ENCODE measurements at regions not wholly inside any gene's neighbourhood (a gene's known extent, or its start where the extent isn't known, plus 50 kb on each side); places are given as distances from the start of the nearest gene placed in this dataset.

DNA sequence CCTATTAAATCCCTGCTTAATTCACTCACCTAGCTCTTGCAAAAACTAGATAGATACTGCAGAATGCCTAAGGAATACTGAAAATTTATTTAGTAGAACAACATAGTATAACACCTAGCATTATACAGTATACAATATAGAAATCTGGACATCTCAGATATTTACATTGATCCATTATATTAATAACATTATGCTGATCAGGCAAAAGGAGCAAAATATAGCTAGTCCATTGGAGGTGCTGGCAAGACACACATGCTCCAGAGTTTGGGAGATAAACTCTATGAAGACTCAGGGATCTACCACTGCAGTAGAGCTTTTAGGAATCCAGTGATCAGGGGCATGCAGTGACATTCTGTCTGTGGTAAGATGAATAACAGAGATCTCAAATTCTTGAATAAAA lies 357.6 kb downstream of the TBC1D4 start:
- DNase-seq: no peak

DNA sequence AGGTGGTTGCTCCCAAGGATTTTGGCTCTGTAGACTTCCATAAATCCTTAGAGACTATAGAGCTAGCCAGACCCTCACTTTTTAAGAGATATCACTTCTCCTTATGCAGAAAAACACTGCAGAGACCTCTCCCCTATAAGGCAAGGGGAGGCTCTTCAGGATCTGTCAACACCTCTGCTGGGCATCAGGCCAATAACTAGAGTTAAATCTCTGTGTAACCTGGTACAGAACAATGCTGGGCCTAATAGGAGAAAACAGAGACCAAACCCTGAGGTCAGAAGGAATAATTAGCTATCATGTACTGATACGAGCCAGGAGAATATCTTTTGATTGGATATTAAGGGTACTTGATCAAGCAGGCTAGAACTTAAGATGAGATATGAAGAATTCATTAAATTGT lies 358.5 kb downstream of the TBC1D4 start:
- no peak for DNase-seq

DNA sequence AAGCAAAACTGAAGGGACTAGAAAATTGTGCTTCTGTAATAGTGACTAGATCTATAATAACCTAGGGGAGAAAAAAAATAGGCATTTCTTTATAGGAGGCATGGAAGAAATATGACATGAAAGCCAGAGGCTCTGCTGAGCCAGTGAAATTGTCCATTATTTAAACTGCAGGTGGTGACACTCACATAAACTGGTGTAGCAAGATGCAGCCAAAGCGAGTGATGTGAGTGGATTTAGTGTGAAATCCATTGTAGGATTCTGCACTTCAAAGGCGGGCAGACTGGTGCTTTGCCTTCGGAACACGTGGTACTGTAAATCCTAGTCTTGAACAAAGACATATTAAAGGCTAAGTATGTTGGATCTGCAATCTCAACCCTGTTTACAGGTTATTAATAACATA lies 361.9 kb downstream of the TBC1D4 start:
- DNase-seq: no peak

DNA sequence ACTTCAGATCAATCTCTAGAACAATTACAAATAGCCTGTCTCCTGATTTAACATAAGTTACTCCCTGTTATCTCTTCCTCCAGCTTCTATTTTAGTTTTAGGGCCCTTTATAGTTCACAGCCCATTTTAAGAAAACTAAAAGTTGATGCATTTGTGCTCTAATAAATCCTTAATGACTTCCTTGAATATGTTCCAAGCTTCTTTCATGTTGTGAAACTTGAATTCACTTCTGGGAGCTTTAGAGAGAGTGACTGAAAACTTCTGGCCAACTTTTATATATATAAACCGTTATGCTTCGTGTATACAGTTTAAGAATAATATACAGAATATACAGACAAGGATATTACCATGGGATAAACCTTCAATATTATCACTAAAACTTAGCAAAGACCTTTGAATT lies 366.8 kb downstream of the TBC1D4 start:
- DNase-seq: no peak

DNA sequence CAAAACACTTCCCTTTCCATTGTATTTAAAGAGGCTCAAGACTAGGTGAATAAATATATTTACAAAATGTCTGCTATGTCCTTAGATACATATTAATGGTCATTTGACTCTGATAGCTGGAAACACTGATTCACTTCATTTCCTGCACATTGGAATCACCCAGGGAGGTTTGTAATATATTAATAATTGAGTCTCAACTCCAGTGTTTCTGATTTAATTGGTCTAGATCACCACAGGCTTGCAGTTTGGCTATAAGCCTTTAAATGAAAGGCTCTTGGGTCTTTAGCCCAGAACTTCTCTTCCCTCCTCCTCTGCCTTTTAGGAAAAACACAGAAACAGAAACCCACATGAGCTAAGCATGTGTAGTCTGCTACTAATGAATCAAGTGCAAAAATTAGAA lies 378.0 kb downstream of the TBC1D4 start:
- no peak for DNase-seq

DNA sequence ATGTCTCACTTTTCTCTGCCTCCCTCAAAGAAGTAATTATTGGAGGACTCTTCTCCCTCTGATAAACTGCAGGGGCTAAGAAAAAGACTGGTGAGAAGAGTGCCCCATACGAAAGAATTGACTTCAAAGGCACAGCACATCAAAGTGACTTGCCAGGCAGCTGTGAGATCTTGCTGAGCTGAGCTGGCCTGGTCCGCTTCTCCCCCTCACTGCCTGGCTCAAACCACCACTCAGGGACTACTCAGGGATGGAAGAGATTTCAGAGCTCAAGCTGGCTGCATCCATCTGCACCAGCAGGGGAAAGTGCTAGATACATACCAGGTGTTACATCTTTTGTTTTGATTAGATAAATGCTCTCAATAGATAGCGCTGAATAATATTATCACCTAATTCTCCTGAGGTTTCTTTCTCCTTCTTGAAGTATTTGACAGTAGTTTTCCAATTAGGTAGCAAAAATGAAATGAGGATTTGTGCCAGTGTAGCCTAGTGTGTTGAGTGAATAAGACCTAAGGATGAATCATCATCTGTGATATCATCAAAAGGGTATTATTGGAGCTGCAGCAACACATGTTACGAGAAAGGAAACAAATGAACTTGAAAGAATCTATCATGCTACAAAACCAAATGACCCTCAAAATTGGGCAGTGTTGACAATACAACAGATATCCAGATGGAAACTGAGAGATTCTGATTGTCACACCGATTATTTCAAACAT lies 379.8 kb downstream of the TBC1D4 start:
- no peak for DNase-seq

DNA sequence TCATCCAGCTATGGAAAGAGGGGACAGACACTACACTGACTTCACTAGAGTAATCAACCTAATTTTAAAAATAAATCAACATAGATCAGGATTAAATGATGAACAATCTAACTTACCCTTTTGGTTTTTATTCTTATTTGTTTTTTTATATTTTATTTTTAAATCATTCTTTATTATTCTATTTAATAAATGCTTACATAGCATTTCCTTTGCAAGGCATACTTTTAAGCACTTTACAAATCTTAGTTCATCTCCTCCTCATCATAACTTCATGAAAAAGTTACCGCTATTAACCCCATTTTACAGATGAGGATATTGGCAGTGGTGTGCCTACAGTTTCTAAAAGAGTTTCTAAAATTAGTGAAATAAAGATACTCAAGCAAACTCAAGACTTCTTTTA lies 380.6 kb downstream of the TBC1D4 start:
- no peak for DNase-seq

DNA sequence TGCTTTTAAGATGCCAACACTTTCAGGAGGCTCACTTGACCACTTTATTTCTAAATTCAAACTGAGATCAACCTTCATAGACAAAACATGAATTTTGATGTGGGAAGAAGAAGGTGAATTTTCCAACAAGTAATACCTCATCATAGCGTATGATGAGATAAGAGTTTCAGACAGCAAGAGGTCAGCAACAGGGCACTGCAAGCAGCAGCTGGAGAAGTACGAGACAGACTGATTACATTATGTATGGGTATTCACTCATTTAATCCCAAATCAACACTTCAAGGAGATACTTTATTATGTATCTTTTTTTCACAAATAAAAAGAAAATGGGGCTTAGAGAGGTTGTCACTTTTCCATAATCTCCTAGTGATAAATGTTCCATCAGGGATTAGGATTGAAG lies 389.8 kb downstream of the TBC1D4 start:
- DNase-seq: no peak

DNA sequence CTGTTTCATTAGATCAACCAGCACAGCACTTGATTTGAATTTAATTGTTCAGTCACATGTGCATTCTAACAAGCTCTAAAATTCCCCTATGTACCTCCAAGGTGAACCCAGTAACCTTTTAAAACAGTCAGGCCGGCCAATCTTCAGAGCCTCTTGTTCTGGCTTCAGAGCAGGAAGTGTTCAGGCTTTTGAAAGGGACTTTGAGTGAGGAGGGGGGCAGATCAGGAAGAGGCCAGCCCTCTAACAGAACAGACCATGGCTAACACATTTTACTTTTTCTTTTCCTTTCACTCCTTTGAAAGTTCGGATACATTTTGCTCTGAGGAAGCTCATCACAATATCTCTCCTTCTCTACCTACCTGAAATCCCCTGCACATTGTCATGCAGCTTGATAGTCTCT lies 390.3 kb downstream of the TBC1D4 start:
- DNase-seq: no peak

DNA sequence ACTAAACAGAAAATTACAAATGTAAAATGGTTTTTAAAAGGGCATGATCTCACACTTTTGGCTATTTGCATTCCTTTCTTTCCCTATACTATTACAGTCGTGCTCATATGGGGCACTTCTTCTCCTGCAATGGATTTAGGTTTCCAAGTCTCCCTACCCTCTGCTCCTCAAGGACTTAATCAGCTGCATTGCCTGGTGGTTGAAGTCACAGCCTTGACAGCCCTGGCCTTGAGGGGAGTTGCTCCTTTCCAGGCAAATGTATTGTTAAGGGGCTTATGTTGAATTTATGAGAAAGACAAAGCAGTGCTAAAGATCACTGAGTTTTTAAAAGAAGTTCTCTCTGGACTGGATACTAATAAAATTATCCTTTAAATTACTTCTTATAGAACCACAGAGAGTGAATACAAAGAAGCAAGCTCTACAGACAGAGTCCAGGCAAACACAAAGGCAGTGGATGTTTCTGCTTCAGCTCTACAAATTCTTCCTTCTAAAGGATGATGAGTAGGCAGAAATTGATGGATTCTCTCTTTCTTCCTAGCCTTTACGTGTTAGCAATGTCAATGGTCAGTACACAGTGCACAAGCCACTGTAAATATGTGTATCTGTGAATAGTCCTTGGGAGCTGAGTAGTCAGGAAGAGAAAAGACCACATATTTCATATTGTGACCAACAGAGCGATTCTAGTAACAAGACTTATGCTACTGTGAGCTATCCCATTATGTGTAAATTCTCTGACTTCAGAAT lies 390.9 kb downstream of the TBC1D4 start:
- no peak for DNase-seq

DNA sequence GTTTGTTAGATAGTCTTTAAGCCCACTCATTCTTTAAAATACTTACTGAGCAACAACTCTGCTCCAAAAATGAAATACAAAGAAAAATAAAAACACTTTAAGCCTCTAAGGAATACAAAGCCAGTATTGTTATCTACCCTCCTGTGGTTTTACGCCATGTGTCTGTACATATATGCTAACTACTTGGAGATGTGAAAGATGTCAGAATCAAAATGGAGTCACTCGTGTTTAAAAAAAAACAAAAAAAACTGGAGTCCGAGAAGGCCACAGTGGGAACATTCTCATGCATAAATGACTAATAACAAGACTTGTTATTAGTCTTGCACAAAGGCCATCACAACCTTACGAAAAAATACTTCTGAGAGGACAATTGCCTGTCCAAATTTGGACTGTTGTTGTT lies 393.1 kb downstream of the TBC1D4 start:
- no peak for DNase-seq

DNA sequence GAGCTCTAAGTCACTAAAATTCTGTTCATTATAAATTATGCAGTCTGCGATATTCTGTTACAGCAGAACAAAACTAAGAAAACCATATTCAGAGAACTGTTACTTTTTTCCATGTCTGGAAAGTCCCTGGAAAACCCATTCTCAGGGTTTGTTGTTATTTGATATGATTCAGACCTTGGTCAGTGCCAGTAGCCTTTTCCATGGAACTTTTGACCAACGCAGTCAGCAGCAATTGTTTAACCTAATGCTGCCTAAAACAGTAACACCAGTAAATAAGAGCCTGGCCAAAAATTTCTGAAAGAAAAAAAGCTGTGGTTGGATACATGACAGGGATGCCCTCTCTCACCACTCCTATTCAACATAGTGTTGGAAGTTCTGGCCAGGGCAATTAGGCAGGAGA lies 402.7 kb downstream of the TBC1D4 start:
- no peak for DNase-seq

DNA sequence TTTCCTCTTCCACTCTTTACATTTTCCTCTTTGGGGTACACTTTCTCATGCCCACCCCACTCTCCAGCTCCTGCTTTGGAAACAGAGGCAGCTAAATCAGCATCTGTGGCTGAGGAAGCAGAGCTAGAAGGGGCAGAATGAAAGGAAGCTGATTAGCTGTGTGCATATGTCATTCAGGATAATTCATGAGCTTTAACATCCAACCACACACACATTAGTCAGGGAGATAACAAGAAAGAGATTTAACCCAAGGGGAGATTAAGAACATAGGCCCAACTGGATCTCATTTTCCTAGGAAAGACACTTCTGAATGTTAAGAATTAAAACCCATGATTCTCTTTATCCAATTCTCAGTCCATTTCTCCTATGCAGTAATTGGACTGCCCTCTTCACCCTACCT lies 405.5 kb downstream of the TBC1D4 start:
- DNase-seq: no peak

DNA sequence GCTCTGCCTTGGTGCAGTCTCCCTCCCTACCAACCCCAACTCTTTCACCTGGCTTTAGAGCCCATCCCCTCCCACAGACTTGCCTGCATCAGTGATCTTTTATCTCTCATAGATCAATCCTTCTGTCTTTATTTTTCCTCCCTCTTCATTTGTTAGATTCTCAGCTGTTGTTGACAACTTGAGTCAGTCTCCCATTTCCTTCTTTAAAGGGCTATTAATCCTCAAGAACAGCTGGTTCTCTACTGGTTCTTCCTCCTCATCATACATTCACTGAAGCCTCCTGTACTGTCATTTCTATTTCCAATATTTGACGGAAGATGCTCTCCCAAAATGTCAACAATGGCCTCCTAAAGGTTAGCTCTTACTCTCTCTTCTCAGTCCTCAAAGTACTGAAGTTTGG lies 408.2 kb downstream of the TBC1D4 start:
- DNase-seq: no peak

DNA sequence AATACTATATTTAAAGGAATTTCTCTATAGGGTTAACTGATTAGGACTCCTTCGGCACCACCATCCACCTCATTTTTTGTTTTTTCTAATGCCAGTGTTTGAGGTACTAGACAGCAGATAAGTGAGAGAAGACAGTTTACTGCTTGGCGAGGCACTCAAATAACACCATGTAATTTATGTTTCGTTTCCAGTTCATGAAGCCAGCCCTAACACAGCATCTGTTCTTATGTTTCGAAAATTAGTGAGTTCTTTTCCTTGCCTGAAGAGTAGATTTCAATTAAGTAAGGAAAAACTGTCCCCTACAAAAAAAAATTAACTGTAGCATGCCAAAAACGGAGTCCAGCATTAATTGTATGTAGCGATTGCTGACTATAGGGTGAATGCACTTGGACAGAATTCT lies 409.1 kb downstream of the TBC1D4 start:
- DNase-seq: no peak

DNA sequence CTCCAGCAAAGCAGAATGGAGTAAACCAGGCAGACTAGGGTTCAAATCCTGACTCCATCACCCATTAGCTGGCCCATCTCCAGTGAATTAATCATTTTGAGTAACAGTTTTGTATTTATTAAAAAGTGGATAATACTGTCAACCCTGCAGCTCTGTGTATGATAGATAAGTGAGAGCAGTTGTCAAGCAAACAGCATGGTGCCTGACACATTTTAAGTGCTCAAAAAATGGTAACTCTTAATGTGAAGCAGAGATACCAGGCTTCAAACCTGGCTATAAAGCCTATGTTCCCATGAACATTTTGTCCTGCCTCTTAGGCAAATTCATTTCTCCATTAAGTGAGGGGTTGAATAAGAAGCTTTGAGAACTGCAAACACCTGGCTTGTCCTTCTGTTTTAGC lies 409.6 kb downstream of the TBC1D4 start:
- no peak for DNase-seq

DNA sequence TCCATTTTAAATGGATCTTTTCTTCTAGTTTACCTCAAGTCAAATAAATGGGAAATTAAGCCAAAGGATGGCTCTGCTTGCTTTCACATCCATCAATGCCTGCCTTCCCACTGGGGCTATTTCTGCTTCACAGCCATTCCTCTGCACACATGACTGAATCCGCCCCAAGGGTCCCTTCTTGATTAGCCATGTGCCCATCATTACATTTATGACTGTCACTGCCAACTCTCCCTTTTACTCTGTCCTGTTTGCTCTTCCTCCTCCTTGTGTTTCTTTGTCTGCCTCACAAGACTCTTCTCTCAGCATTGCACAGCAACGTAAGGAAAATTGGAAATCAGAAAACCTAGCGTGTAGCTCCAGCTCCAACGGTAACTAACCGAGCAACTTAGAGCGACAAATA lies 410.2 kb downstream of the TBC1D4 start:
- DNase-seq: no peak

DNA sequence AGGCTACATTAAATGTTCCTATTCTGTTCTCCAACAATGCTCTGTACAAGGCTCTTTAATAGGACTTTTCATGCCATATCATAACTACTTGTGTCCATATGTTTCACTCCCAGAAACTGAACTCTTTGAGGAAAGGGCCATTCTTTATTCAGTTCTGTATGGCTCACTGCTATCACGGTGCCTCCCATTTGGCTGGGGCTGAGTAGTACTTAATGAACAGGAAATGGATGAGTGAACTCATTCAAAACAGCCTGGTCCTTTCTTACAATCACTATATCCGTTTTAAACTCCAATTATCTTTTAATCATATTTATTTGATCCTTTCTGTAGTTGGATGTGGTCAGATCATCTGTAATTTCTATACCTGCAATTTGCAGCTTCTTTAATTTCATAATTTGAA lies 410.6 kb downstream of the TBC1D4 start:
- no peak for DNase-seq

DNA sequence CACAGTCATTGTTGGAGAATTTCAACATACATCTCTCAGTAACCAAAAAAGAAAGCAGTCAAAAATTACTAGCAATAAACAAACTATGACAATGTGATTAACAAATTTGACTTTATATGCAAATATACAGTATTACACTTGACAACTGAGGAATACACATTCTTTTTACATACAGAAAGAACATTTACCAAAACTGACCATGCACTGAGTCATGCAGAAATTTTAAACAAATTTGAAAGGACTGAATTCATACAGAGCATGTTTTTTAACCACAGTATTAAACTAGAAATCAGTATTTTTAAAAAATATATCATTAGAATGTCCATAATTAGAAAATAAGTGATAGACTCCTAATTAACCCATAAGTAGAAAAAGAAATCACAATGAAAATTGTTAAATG lies 420.1 kb downstream of the TBC1D4 start:
- no peak for DNase-seq

DNA sequence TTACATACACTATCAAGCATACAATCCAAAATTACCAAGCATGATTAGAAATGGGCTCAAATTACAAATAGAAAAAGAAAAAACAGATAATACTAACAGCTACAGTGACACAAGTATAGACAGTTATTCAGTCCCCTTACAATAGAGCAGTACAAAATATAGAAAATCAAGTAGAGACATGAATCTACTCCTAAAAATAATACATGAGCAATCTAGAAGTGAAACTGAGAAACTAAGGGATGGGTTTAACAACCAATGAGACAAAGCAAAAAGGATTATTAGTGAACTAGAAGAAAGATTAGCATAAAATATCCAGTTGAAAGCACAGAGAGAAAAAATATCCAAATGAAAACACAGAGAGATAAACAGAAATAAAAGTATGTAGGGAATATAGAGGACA lies 426.7 kb downstream of the TBC1D4 start:
- no peak for DNase-seq

DNA sequence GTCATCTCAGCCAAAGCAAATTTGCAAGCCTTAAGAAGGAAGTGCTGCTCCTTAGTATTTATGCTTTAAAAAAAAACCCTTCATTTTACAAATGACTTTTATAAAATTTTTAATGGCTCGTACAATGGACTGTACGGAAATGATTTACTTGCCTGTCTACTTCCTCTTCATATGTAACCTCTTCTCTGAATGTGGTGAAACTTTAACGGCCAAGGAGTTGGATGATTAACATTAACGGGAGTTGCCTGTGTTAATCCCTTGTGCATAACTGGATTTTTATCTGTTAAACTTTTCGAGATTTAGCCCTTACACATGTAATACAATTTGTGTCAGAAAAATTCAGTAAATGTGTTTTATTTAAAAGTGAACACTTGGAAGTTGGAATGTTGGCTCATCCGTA lies 429.4 kb downstream of the TBC1D4 start:
- DNase-seq: no peak

DNA sequence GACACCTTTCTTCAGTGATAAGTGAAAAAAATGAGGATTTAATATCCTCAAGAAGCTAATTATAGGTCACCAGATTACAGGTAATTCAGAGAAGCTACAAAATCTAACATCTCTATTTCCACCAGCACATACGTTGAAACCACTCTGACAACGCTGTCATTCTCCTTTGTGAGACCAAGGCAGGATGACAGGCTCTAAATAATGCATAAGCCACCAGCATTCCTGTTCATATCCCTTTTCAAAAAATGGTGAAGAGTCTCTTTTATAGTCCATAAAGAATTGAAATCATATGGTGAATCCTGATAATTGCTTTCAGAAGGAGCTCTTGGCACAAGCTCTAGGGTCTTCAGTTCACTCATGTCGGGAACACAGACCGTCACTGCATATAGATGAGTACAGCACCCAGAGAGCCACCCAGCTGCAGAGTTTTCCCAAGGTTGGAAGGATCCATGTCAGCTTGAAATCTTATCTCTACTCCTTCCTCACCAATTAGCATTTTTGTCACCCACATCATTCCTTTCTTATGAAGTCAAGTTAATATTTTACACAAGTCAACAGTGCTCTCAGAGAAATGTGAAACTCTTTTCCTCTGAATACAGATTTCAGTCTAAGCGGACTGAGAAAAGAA lies 431.4 kb downstream of the TBC1D4 start:
- DNase-seq: no peak

DNA sequence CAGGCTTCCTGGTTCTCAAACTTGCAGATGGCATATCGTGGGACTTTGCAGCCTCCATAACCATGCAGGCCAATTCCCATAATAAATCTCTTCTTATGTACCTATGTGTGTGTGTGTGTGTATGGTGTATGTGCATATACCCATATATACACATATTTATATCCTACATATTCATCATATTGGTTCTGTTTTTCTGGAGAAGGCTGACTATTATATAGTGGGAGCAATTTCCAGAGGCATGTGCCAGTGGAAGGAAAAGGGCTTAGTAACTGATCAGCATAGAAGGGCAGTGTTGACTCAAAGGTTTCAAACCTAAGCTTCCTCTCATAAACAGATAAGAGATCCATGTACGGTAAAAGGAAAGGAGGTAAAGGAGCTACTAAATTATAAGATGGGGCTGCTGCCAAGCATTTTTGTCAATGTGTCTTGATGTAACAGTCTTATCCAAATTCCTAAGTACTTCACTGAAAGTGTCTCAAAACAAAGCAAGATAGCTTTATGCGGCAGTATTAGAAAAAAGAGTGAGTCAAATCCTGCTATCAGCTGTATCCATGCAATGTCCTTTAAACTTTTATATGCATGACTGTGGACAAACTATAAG lies 432.1 kb downstream of the TBC1D4 start:
- no peak for DNase-seq

DNA sequence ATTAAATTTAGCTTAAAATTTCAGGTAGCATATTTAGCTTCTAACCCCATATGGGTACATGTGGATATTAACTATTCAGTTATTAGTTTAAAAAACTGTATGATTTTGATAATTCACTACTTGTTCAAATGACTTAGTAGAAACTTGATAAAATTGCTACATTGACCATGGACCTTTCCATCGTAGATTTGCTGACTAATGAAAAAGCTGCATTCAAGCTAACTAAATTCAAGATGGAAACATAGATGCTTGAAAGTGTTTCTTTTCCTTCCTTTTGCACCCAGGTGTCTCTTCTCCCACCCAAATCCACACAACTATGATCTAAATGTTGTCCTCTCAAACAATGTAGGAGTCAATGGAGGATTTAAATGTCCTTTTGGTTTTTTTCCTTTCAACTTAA lies 439.2 kb downstream of the TBC1D4 start:
- DNase-seq: no peak
